Glutamatergic neuron (in vitro differentiated cells): ENCODE measurements at regions not wholly inside any gene's neighbourhood (a gene's known extent, or its start where the extent isn't known, plus 50 kb on each side); places are given as distances from the start of the nearest gene placed in this dataset.

ENCODE experiments used
- DNase-seq: peaks from one replicate; pipeline ENCODE4 v3.0.0; 2022
- H3K27ac Mint-ChIP-seq: one replicate; pipeline ENCODE4 v1.8.0; 2020; ENCODE audit warnings: mild to moderate bottlenecking, mixed read lengths, inconsistent platforms; ENCODE audit not compliant: unreplicated experiment
- H3K27me3 Mint-ChIP-seq: one replicate; pipeline ENCODE4 v1.8.0; 2020; ENCODE audit warnings: mild to moderate bottlenecking, moderate library complexity, mixed read lengths, inconsistent platforms; ENCODE audit not compliant: unreplicated experiment
- H3K36me3 Mint-ChIP-seq: one replicate; pipeline ENCODE4 v1.8.0; 2020; ENCODE audit warnings: mild to moderate bottlenecking, mixed read lengths, inconsistent platforms; ENCODE audit not compliant: unreplicated experiment
- H3K4me1 Mint-ChIP-seq: one replicate; pipeline ENCODE4 v1.8.0; 2020; ENCODE audit warnings: mild to moderate bottlenecking, low read depth, mixed read lengths, inconsistent platforms; ENCODE audit not compliant: unreplicated experiment
- H3K4me3 Mint-ChIP-seq: one replicate; pipeline ENCODE4 v1.8.0; 2020; ENCODE audit warnings: mild to moderate bottlenecking, mixed read lengths, inconsistent platforms; ENCODE audit not compliant: unreplicated experiment
- H3K9me3 Mint-ChIP-seq: one replicate; pipeline ENCODE4 v1.8.0; 2020; ENCODE audit warnings: mild to moderate bottlenecking, moderate library complexity, mixed read lengths, inconsistent platforms; ENCODE audit not compliant: unreplicated experiment
- CTCF ChIP-seq: fragments of 200-600 bp; sonication (generic); IDR thresholded peaks from one replicate; pipeline ENCODE4 v1.5.0; 2021; ENCODE audit not compliant: partially characterized antibody, unreplicated experiment

GRCh38 chr11:71182791-71183677, 69.3 kb downstream of the SHANK2 start:
- TF ChIP-seq CTCF = no peak
- Mint-ChIP-seq H3K4me3 (no peak overlapping the region), H3K36me3 (no peaks in the 10 kb centered on the region), H3K9me3 (no peaks in the 10 kb centered on the region), H3K27me3 (peaks cover 9% of the 10 kb centered on the region), H3K27ac (no peak overlapping the region), H3K4me1 (no peaks in the 10 kb centered on the region)
- DNase-seq = no peak

GRCh38 chr11:71181566-71181965, 70.8 kb downstream of the SHANK2 start:
- Mint-ChIP-seq H3K27me3 (peaks cover 4% of the 10 kb centered on the region), H3K4me1 (no peaks in the 10 kb centered on the region), H3K4me3 (no peak overlapping the region), H3K27ac (no peak overlapping the region), H3K9me3 (no peaks in the 10 kb centered on the region), H3K36me3 (peaks cover 3% of the 10 kb centered on the region)
- no peak for TF ChIP-seq CTCF
- DNase-seq = no peak

GRCh38 chr11:71180694-71181470, 71.5 kb downstream of the SHANK2 start:
- TF ChIP-seq CTCF = no peak
- H3K4me1 Mint-ChIP-seq = no peaks in the 10 kb centered on the region
- peaks cover 6% of the 10 kb centered on the region for H3K36me3 Mint-ChIP-seq
- H3K27ac Mint-ChIP-seq = no peak overlapping the region
- no peaks in the 10 kb centered on the region for H3K9me3 Mint-ChIP-seq
- H3K4me3 Mint-ChIP-seq = no peak overlapping the region
- H3K27me3 Mint-ChIP-seq = peaks cover 4% of the 10 kb centered on the region
- no peak for DNase-seq

GRCh38 chr11:71179877-71180605, 72.3 kb downstream of the SHANK2 start:
- Mint-ChIP-seq H3K27me3 (peaks cover 4% of the 10 kb centered on the region), H3K27ac (no peak overlapping the region), H3K9me3 (no peaks in the 10 kb centered on the region), H3K4me1 (no peaks in the 10 kb centered on the region), H3K36me3 (peaks cover 6% of the 10 kb centered on the region), H3K4me3 (no peak overlapping the region)
- no peak for TF ChIP-seq CTCF
- DNase-seq = no peak
